H1 (cell line): ENCODE measurements at regions not wholly inside any gene's neighbourhood (a gene's known extent, or its start where the extent isn't known, plus 50 kb on each side); places are given as distances from the start of the nearest gene placed in this dataset.

Experiments used
- CTCF ChIA-PET: fragments of 300-600 bp; sonication (Branson Sonifier 250); formaldehyde crosslinking; loops from one replicate; lab custom pipeline; 2021; ENCODE audit not compliant: partially characterized antibody; lab: Charles Lee
- POLR2A ChIA-PET: fragments of 300-600 bp; sonication (Branson Sonifier 250); formaldehyde crosslinking; loops from one replicate; lab custom pipeline; 2021; ENCODE audit warnings: inconsistent platforms; ENCODE audit not compliant: partially characterized antibody; lab: Charles Lee
- DNase-seq, 2 experiments: peaks; one replicate each; pipeline versions ENCODE4 v3.0.0 to v3.0.0-alpha.2; 2010 to 2022; ENCODE audit warnings: low spot score in 2 of 2, low read depth in 1 of 2, mixed read lengths in 1 of 2
- FAIRE-seq: peaks from 2 replicates; lab custom pipeline; 2011; peaks lifted over from hg19 to GRCh38; lab: Jason Lieb, UNC
- H2AFZ ChIP-seq: 2 replicates; pipeline ENCODE4 v1.8.1; 2012; ENCODE audit warnings: low read length, inconsistent platforms
- H2AK5ac ChIP-seq: 2 replicates; pipeline ENCODE4 v1.6.1; 2013; ENCODE audit warnings: low read depth, low read length
- H2BK120ac ChIP-seq: replicated peaks from 2 replicates; pipeline ENCODE3; 2013; ENCODE audit warnings: low read depth, low read length, inconsistent platforms
- H2BK12ac ChIP-seq: 2 replicates; pipeline ENCODE4 v1.6.1; 2013; ENCODE audit warnings: low read depth, low read length
- H2BK15ac ChIP-seq: 2 replicates; pipeline ENCODE4 v1.6.1; 2013; ENCODE audit warnings: low read length
- H2BK20ac ChIP-seq: 2 replicates; pipeline ENCODE4 v1.6.1; 2013; ENCODE audit warnings: low read length
- H2BK5ac ChIP-seq: 2 replicates; pipeline ENCODE4 v1.6.1; 2013; ENCODE audit warnings: low read depth, low read length
- H3K14ac ChIP-seq: 2 replicates; pipeline ENCODE4 v1.6.1; 2013; ENCODE audit warnings: inconsistent platforms; ENCODE audit not compliant: insufficient read length
- H3K18ac ChIP-seq: 2 replicates; pipeline ENCODE4 v1.6.1; 2013; ENCODE audit warnings: low read length; ENCODE audit errors: extremely low read depth
- H3K23ac ChIP-seq: 2 replicates; pipeline ENCODE4 v1.6.1; 2013; ENCODE audit warnings: inconsistent platforms; ENCODE audit not compliant: insufficient read length
- H3K23me2 ChIP-seq: 2 replicates; pipeline ENCODE4 v1.6.1; 2013; ENCODE audit warnings: low read depth, low read length
- H3K27ac ChIP-seq: 2 replicates; pipeline ENCODE4 v1.6.1; 2011; ENCODE audit warnings: low read depth, low read length, inconsistent platforms
- H3K27me3 ChIP-seq, 4 experiments: replicated peaks in 1 of 4; 1 replicate in 1 of 4; 2 replicates in 3 of 4; pipeline versions ENCODE4 v1.6.1 to v1.8.1; 2011 to 2013; ENCODE audit warnings: low read length in 3 of 4, mild to moderate bottlenecking in 3 of 4, inconsistent platforms in 2 of 4, mixed read lengths in 2 of 4, moderate library complexity in 1 of 4; ENCODE audit not compliant: control insufficient read depth in 3 of 4, insufficient read depth in 3 of 4; ENCODE audit errors: extremely low read depth in 1 of 4
- H3K36me3 ChIP-seq, 4 experiments: 2 replicates each; pipeline versions ENCODE4 v1.6.1 to v1.8.1; 2011 to 2013; ENCODE audit warnings: mild to moderate bottlenecking in 4 of 4, low read length in 3 of 4, moderate library complexity in 2 of 4, control low read depth in 1 of 4, inconsistent platforms in 1 of 4; ENCODE audit not compliant: insufficient read depth in 4 of 4, control insufficient read depth in 2 of 4
- H3K4ac ChIP-seq: replicated peaks from 2 replicates; pipeline ENCODE3; 2013; ENCODE audit warnings: low read length, low read depth, mixed read lengths, inconsistent platforms; ENCODE audit not compliant: insufficient read length
- H3K4me1 ChIP-seq, 4 experiments: replicated peaks in 1 of 4; 1 replicate in 1 of 4; 2 replicates in 3 of 4; pipeline versions ENCODE4 v1.6.1 to v1.8.1; 2011 to 2013; ENCODE audit warnings: low read length in 3 of 4, inconsistent platforms in 2 of 4, mixed read lengths in 1 of 4; ENCODE audit not compliant: insufficient read depth in 4 of 4, control insufficient read depth in 3 of 4
- H3K4me2 ChIP-seq, 2 experiments: 2 replicates each; pipeline versions ENCODE4 v1.6.1 to v1.8.1; 2011 to 2013; ENCODE audit warnings: low read depth in 2 of 2, low read length in 2 of 2, control low read depth in 1 of 2, inconsistent platforms in 1 of 2, mild to moderate bottlenecking in 1 of 2; ENCODE audit not compliant: insufficient read depth in 1 of 2
- H3K4me3 ChIP-seq, 4 experiments: fragments of 200-600, 300-600 bp in 1 of 4; sonication (generic), shearing (Covaris generic), sonication (Bioruptor Twin) in 1 of 4; 2 replicates each; pipeline versions ENCODE4 v1.5.1 to v1.8.1; 2011 to 2016; ENCODE audit warnings: low read length in 4 of 4, low read depth in 3 of 4, control low read depth in 2 of 4, inconsistent platforms in 2 of 4, mild to moderate bottlenecking in 2 of 4, mixed read lengths in 1 of 4, moderate library complexity in 1 of 4; ENCODE audit not compliant: insufficient read depth in 2 of 4; ENCODE audit errors: extremely low read depth in 1 of 4
- H3K56ac ChIP-seq: replicated peaks from 2 replicates; pipeline ENCODE3; 2013; ENCODE audit warnings: low read depth, mild to moderate bottlenecking, mixed read lengths, low read length, inconsistent platforms; ENCODE audit not compliant: insufficient read length
- H3K79me1 ChIP-seq: 2 replicates; pipeline ENCODE4 v1.6.1; 2013; ENCODE audit warnings: low read depth, low read length, control low read depth
- H3K79me2 ChIP-seq, 2 experiments: 2 replicates each; pipeline versions ENCODE4 v1.6.1 to v1.8.1; 2012 to 2013; ENCODE audit warnings: low read length in 2 of 2, mild to moderate bottlenecking in 2 of 2, inconsistent platforms in 1 of 2; ENCODE audit not compliant: insufficient read depth in 2 of 2, control insufficient read depth in 1 of 2
- H3K9ac ChIP-seq, 4 experiments: replicated peaks in 1 of 4; 1 replicate in 1 of 4; 2 replicates in 3 of 4; pipeline versions ENCODE4 v1.6.1 to v1.8.1; 2011 to 2013; ENCODE audit warnings: low read depth in 3 of 4, low read length in 3 of 4, control low read depth in 2 of 4, mild to moderate bottlenecking in 2 of 4, moderate library complexity in 2 of 4, inconsistent platforms in 1 of 4; ENCODE audit errors: extremely low read depth in 1 of 4
- H3K9me3 ChIP-seq, 2 experiments: 2 replicates each; pipeline versions ENCODE4 v1.6.1 to v1.8.1; 2012 to 2013; ENCODE audit warnings: mild to moderate bottlenecking in 2 of 2, moderate library complexity in 2 of 2, control low read depth in 1 of 2, inconsistent platforms in 1 of 2, low read depth in 1 of 2, low read length in 1 of 2, mixed read lengths in 1 of 2; ENCODE audit not compliant: insufficient read depth in 2 of 2
- H4K20me1 ChIP-seq, 2 experiments: replicated peaks in 1 of 2; 2 replicates each; pipeline versions ENCODE3 to v1.8.1; 2011 to 2013; ENCODE audit warnings: inconsistent platforms in 2 of 2, low read length in 2 of 2, mild to moderate bottlenecking in 1 of 2; ENCODE audit not compliant: insufficient read depth in 2 of 2, control insufficient read depth in 1 of 2
- H4K5ac ChIP-seq: 2 replicates; pipeline ENCODE4 v1.6.1; 2013; ENCODE audit warnings: low read length, low read depth, mixed read lengths, inconsistent platforms; ENCODE audit not compliant: insufficient read length
- H4K8ac ChIP-seq: 2 replicates; pipeline ENCODE4 v1.8.0; 2013; ENCODE audit warnings: mild to moderate bottlenecking, moderate library complexity, low read length, inconsistent platforms; ENCODE audit not compliant: insufficient read depth; ENCODE audit errors: extremely low read depth
- H4K91ac ChIP-seq: replicated peaks from 2 replicates; pipeline ENCODE3; 2013; ENCODE audit warnings: low read length, mixed read lengths, inconsistent platforms; ENCODE audit not compliant: insufficient read length
- JUN ChIP-seq: IDR thresholded peaks from 2 replicates; pipeline ENCODE4 v1.6.1; 2011; ENCODE audit warnings: low read depth, mild to moderate bottlenecking, improper control_type of control experiment, low read length
- WGBS, 2 experiments: shearing (Covaris generic) in 1 of 2; methylation state at CpG; one replicate each; pipeline versions ENCODE4 v1.1.6 to v1.1.7; 2013 to 2015; ENCODE audit warnings: low lambda C conversion rate in 2 of 2, mixed read lengths in 2 of 2, inconsistent platforms in 1 of 2, low coverage in 1 of 2, missing lambda C conversion rate in 1 of 2; ENCODE audit not compliant: insufficient replicate concordance in 2 of 2, insufficient coverage in 1 of 2, insufficient read length in 1 of 2; ENCODE audit errors: extremely low coverage in 1 of 2, missing lambda C conversion rate in 1 of 2; 5-methylcytosine and 5-hydroxymethylcytosine counted together

GRCh38 chr6:90375681-90376439 lies 79.2 kb upstream of the BACH2 start:
- Histone ChIP-seq H2BK15ac (no peak overlapping the region), H3K14ac (no peak overlapping the region), H3K23ac (no peak overlapping the region), H3K23me2 (no peaks in the 10 kb centered on the region), H3K79me1 (no peaks in the 10 kb centered on the region), H2BK12ac (no peak overlapping the region), H3K27me3 (no peaks in the 10 kb centered on the region), H3K36me3 (no peaks in the 10 kb centered on the region), H2BK5ac (no peak overlapping the region), H3K4ac (no peak overlapping the region), H3K56ac (no peak overlapping the region), H3K27ac (no peak overlapping the region), H2BK20ac (0 out of 2 replicates have a peak overlapping the region, but pooled peaks have one; percentile 9), H4K5ac (no peak overlapping the region), H3K9me3 (no peaks in the 10 kb centered on the region), H3K18ac (no peak overlapping the region), H2AFZ (peak overlapping the region; percentile 11; the same call in 1 of the 2 replicates), H4K20me1 (no peaks in the 10 kb centered on the region), H2BK120ac (no peak overlapping the region), H3K4me3 (no peak overlapping the region), H4K8ac (no peak overlapping the region), H3K9ac (no peak overlapping the region), H4K91ac (no peak overlapping the region), H3K79me2 (no peaks in the 10 kb centered on the region), H2AK5ac (no peak overlapping the region), H3K4me1 (no peaks in the 10 kb centered on the region), H3K4me2 (no peak overlapping the region)
- TF ChIP-seq JUN: no peak
- POLR2A ChIA-PET: no interaction called here
- FAIRE-seq (no peak), DNase-seq (no peak)
- CTCF ChIA-PET: interaction anchor here (0.6 to 3.4 kb wide), 5 partner anchors 17 to 219 kb away, joined by 3 to 15 read pairs (median 3); no protein-coding TSS in a partner anchor
- 91% methylated on average over 9 of the region's 9 CpGs; no CpG with 5 or more reads in 1 of the 2 experiments for WGBS, 2 experiments
